Stomach (tissue), 8 donors: ENCODE measurements at regions not wholly inside any gene's neighbourhood (a gene's known extent, or its start where the extent isn't known, plus 50 kb on each side); places are given as distances from the start of the nearest gene placed in this dataset.
A peak's percentile ranks its signal among the peaks of the same experiment; 100 is the strongest.

Source experiments
- DNase-seq, 2 donors: peaks; one replicate each; pipeline versions ENCODE4 v3.0.0 to v3.0.0-alpha.2; 2013 to 2019
- H3K27ac ChIP-seq, 5 donors: fragments of 200-600 bp in 4 of 5; sonication (generic) in 4 of 5; one replicate each; pipeline ENCODE4 v1.5.1; 2013 to 2019; ENCODE audit warnings: mild to moderate bottlenecking in 1 of 5, moderate library complexity in 1 of 5
- H3K27me3 ChIP-seq, 3 donors: fragments of 200-600 bp; sonication (generic); one replicate each; pipeline ENCODE4 v1.5.1; 2017 to 2019; ENCODE audit warnings: mixed run types in 1 of 3
- H3K36me3 ChIP-seq, 4 donors: fragments of 200-600 bp; sonication (generic); 1 replicate in 3 of 4; 2 replicates in 1 of 4; pipeline ENCODE4 v1.5.1; 2016 to 2019
- H3K4me1 ChIP-seq, 4 donors: fragments of 200-600 bp; sonication (generic); one replicate each; pipeline ENCODE4 v1.5.1; 2016 to 2019
- H3K4me3 ChIP-seq, 4 donors: fragments of 200-600 bp; sonication (generic) in 3 of 4; one replicate each; pipeline ENCODE4 v1.5.1; 2016 to 2019; ENCODE audit warnings: mild to moderate bottlenecking in 1 of 4
- H3K9me3 ChIP-seq, 4 donors: fragments of 200-600 bp; sonication (generic); one replicate each; pipeline ENCODE4 v1.5.1; 2016 to 2019
- CTCF ChIP-seq, 7 experiments: fragments of 450-650 bp in 4 of 7; fragments of 200-600 bp in 3 of 7; sonication (generic) in 3 of 7; IDR thresholded peaks; one replicate each; pipeline ENCODE4 v1.5.1; 2016 to 2019; ENCODE audit warnings: antibody characterized with exemption in 7 of 7, control low read depth in 2 of 7, mild to moderate bottlenecking in 1 of 7
- EP300 ChIP-seq: sonication (generic); formaldehyde crosslinking; IDR thresholded peaks from one replicate; pipeline ENCODE4 v1.6.1; 2017; ENCODE audit warnings: antibody characterized with exemption
- POLR2A ChIP-seq, 4 donors: fragments of 450-650 bp; IDR thresholded peaks; one replicate each; pipeline ENCODE4 v1.6.1; 2016; ENCODE audit warnings: antibody characterized with exemption in 4 of 4, control low read depth in 2 of 4, mild to moderate bottlenecking in 1 of 4, moderate library complexity in 1 of 4
- POLR2AphosphoS5 ChIP-seq, 3 donors: sonication (generic); formaldehyde crosslinking; IDR thresholded peaks; one replicate each; pipeline ENCODE4 v1.6.1; 2016; ENCODE audit warnings: antibody characterized with exemption in 3 of 3
- WGBS, 5 donors: extraction: QIAGEN DNeasy Blood & Tissue Kit in 3 of 5; methylation state at CpG; one replicate each; pipeline versions ENCODE4 v1.1.5 to v1.1.7; 2013 to 2018; 5-methylcytosine and 5-hydroxymethylcytosine counted together
- intact Hi-C: fragments of 100-400 bp; cut with DNase I; formaldehyde crosslinking; loops from one replicate; pipeline ENCODE4 v1.15.1; 2023; ENCODE audit warnings: low total_unique reads
- donor health status: healthy with polysubstance abuse.
- donor health status: Bipolar disorder and iron deficiency.
- donor health status: healthy.

GRCh38 chr18:24540896-24541295, 80.5 kb downstream of the HRH4 start:
- WGBS, 5 donors: 74 to 83% (median 81%) methylated on average over 8 of the region's 8 CpGs
- DNase-seq: no peak
- no peaks in the 10 kb centered on the region for H3K27me3 ChIP-seq
- TF ChIP-seq POLR2A (IDR thresholded peaks at IDR 0.05) (no peak), EP300 (no peak), POLR2AphosphoS5 (IDR thresholded peaks at IDR 0.05) (no peak), CTCF (IDR thresholded peaks at IDR 0.05) (no peak)
- intact Hi-C loops: no loop called here
- peaks cover 0 to 7% (median 0%) of the 10 kb centered on the region in 4 donors for H3K4me1 ChIP-seq
- H3K9me3 ChIP-seq: no peaks in the 10 kb centered on the region
- no peak overlapping the region for H3K27ac ChIP-seq
- no peaks in the 10 kb centered on the region for H3K36me3 ChIP-seq
- H3K4me3 ChIP-seq: no peak overlapping the region

GRCh38 chr18:24543086-24543794, 82.8 kb downstream of the HRH4 start:
- no peaks in the 10 kb centered on the region for H3K36me3 ChIP-seq
- no peak overlapping the region for H3K27ac ChIP-seq
- H3K4me1 ChIP-seq: peaks cover 0 to 7% (median 0%) of the 10 kb centered on the region in 4 donors
- no peak overlapping the region for H3K4me3 ChIP-seq
- no peak for TF ChIP-seq EP300
- no peak for TF ChIP-seq POLR2A (IDR thresholded peaks at IDR 0.05)
- no peak for TF ChIP-seq POLR2AphosphoS5 (IDR thresholded peaks at IDR 0.05)
- DNase-seq: no peak
- intact Hi-C loops: no loop called here
- WGBS, 5 donors: 68 to 78% (median 69%) methylated on average over 4 of the region's 4 CpGs
- H3K9me3 ChIP-seq: no peaks in the 10 kb centered on the region
- H3K27me3 ChIP-seq: no peaks in the 10 kb centered on the region

GRCh38 chr18:24543795-24544498, 83.5 kb downstream of the HRH4 start:
- no peak overlapping the region for H3K4me3 ChIP-seq
- intact Hi-C loops: no loop called here
- TF ChIP-seq CTCF (IDR thresholded peaks at IDR 0.05) (peak in 2 of 7 experiments; percentile 15 to 25), POLR2AphosphoS5 (IDR thresholded peaks at IDR 0.05) (no peak), EP300 (no peak), POLR2A (IDR thresholded peaks at IDR 0.05) (no peak)
- H3K4me1 ChIP-seq: peaks cover 0 to 7% (median 0%) of the 10 kb centered on the region in 4 donors
- H3K27me3 ChIP-seq: no peaks in the 10 kb centered on the region
- H3K27ac ChIP-seq: no peak overlapping the region
- WGBS, 5 donors: 34 to 55% (median 46%) methylated on average over 6 of the region's 6 CpGs
- peak in 1 of 2 donors; percentile 74 for DNase-seq
- no peaks in the 10 kb centered on the region for H3K9me3 ChIP-seq
- no peaks in the 10 kb centered on the region for H3K36me3 ChIP-seq

- Histone ChIP-seq H3K27me3 (no peaks in the 10 kb centered on the region), H3K4me3 (no peak overlapping the region), H3K9me3 (no peaks in the 10 kb centered on the region), H3K4me1 (peaks cover 0 to 5% (median 0%) of the 10 kb centered on the region in 4 donors), H3K27ac (no peak overlapping the region), H3K36me3 (no peaks in the 10 kb centered on the region)
- WGBS, 5 donors: 67 to 86% (median 81%) methylated on average over 4 of the region's 4 CpGs
- DNase-seq: no peak
- TF ChIP-seq EP300 (no peak), POLR2AphosphoS5 (IDR thresholded peaks at IDR 0.05) (no peak), POLR2A (IDR thresholded peaks at IDR 0.05) (no peak)
- intact Hi-C loops: no loop called here
These were observed 84.5 kb downstream of the HRH4 start for GRCh38 chr18:24544949-24545348.

- intact Hi-C loops: no loop called here
- Histone ChIP-seq H3K27me3 (no peaks in the 10 kb centered on the region), H3K36me3 (no peaks in the 10 kb centered on the region), H3K9me3 (no peaks in the 10 kb centered on the region), H3K27ac (no peak overlapping the region), H3K4me1 (no peaks in the 10 kb centered on the region), H3K4me3 (no peak overlapping the region)
- DNase-seq: no peak
- TF ChIP-seq POLR2A (IDR thresholded peaks at IDR 0.05) (no peak), POLR2AphosphoS5 (IDR thresholded peaks at IDR 0.05) (no peak), CTCF (IDR thresholded peaks at IDR 0.05) (no peak), EP300 (no peak)
- WGBS, 5 donors: 66 to 79% (median 68%) methylated on average over 2 of the region's 2 CpGs
These were observed 85.2 kb downstream of the HRH4 start for GRCh38 chr18:24545651-24546050.
